EH (cell line): ENCODE measurements at regions not wholly inside any gene's neighbourhood (a gene's known extent, or its start where the extent isn't known, plus 50 kb on each side); places are given as distances from the start of the nearest gene placed in this dataset.
"Not testable (repeated sequence)": the region's sequence is repeated elsewhere in the genome, so short reads cannot be mapped to it uniquely, and the experiment has no call there.

ENCODE experiments used
- DNase-seq: peaks from one replicate; pipeline ENCODE4 v3.0.0-alpha.2; 2015; ENCODE audit warnings: low read depth

GRCh38 chr15:89028036-89028435, 60.2 kb upstream of the ABHD2 start:
- no peak for DNase-seq

GRCh38 chr15:89030311-89030710, 57.9 kb upstream of the ABHD2 start:
- DNase-seq = peak; percentile 47

- DNase-seq = not testable (repeated sequence)
These were observed 56.5 kb upstream of the ABHD2 start for GRCh38 chr15:89031637-89032285.

- DNase-seq = peak; percentile 35
These were observed 54.0 kb upstream of the ABHD2 start for GRCh38 chr15:89034305-89034704.

- DNase-seq = no peak
These were observed 53.1 kb upstream of the ABHD2 start for GRCh38 chr15:89035150-89035549.

- DNase-seq = no peak
These were observed 52.6 kb upstream of the ABHD2 start for GRCh38 chr15:89035658-89036057.

- DNase-seq = no peak
These were observed 50.1 kb upstream of the ABHD2 start for GRCh38 chr15:89038146-89038545.
